SK-N-SH (cell line): ENCODE measurements at regions not wholly inside any gene's neighbourhood (a gene's known extent, or its start where the extent isn't known, plus 50 kb on each side); places are given as distances from the start of the nearest gene placed in this dataset.

Experiments
- CTCF ChIA-PET: fragments of 300-600, 350-600 bp; formaldehyde crosslinking; extraction: SDS; loops from one replicate; lab custom pipeline; 2021; lab: Yijun Ruan, JAX
- POLR2A ChIA-PET: fragments of 350-600 bp; sonication (Branson Sonifier 250); formaldehyde crosslinking; extraction: SDS; loops from one replicate; lab custom pipeline; 2020; ENCODE audit warnings: antibody characterized with exemption, inconsistent platforms; lab: Yijun Ruan, JAX
- DNase-seq: peaks from one replicate; pipeline ENCODE4 v3.0.0; 2012
- H2AFZ ChIP-seq: fragments of 200-600 bp; sonication (generic); 2 replicates; pipeline ENCODE4 v1.8.1; 2016; ENCODE audit warnings: antibody characterized with exemption, mild to moderate bottlenecking, low read depth
- H3F3A ChIP-seq: fragments of 200-600 bp; sonication (generic); replicated peaks from 2 replicates; pipeline ENCODE3; 2016; ENCODE audit warnings: antibody characterized with exemption, mild to moderate bottlenecking; ENCODE audit not compliant: insufficient read depth
- H3K27ac ChIP-seq, 2 experiments: fragments of 200-500 bp in 1 of 2; fragments of 200-600 bp in 1 of 2; sonication (Bioruptor generic) in 1 of 2; sonication (generic), shearing (Covaris generic) in 1 of 2; 2 replicates each; pipeline versions ENCODE4 v1.5.1 to v1.6.1; 2014 to 2016; ENCODE audit warnings: low read depth in 2 of 2, inconsistent platforms in 1 of 2, low read length in 1 of 2, mild to moderate bottlenecking in 1 of 2, mixed read lengths in 1 of 2
- H3K27me3 ChIP-seq: fragments of 200-600 bp; sonication (generic), shearing (Covaris generic); 2 replicates; pipeline ENCODE4 v1.6.1; 2016; ENCODE audit warnings: mixed run types; ENCODE audit not compliant: insufficient read depth
- H3K36me3 ChIP-seq, 2 experiments: fragments of 200-500 bp in 1 of 2; fragments of 200-600 bp in 1 of 2; sonication (Bioruptor generic) in 1 of 2; sonication (generic) in 1 of 2; replicated peaks in 1 of 2; 2 replicates each; pipeline versions ENCODE3 to v1.5.1; 2014 to 2016; ENCODE audit warnings: low read length in 1 of 2, mild to moderate bottlenecking in 1 of 2; ENCODE audit not compliant: insufficient read depth in 2 of 2, control insufficient read depth in 1 of 2
- H3K4me1 ChIP-seq, 2 experiments: fragments of 200-500 bp in 1 of 2; fragments of 200-600 bp in 1 of 2; sonication (Bioruptor generic) in 1 of 2; sonication (generic), shearing (Covaris generic) in 1 of 2; 2 replicates each; pipeline versions ENCODE4 v1.5.1 to v1.6.1; 2014 to 2016; ENCODE audit warnings: low read depth in 1 of 2, low read length in 1 of 2, mixed run types in 1 of 2; ENCODE audit not compliant: insufficient read depth in 2 of 2, control insufficient read depth in 1 of 2
- H3K4me2 ChIP-seq: fragments of 200-600 bp; sonication (generic), shearing (Covaris generic); 2 replicates; pipeline ENCODE4 v1.6.1; 2017; ENCODE audit warnings: mixed run types
- H3K4me3 ChIP-seq, 2 experiments: fragments of 200-500 bp in 1 of 2; fragments of 200-600 bp in 1 of 2; sonication (Bioruptor generic) in 1 of 2; sonication (generic), shearing (Covaris generic) in 1 of 2; 2 replicates each; pipeline versions ENCODE4 v1.5.1 to v1.8.1; 2014 to 2016; ENCODE audit warnings: low read depth in 2 of 2, inconsistent platforms in 1 of 2, low read length in 1 of 2, mild to moderate bottlenecking in 1 of 2, mixed read lengths in 1 of 2, moderate library complexity in 1 of 2
- H3K79me2 ChIP-seq: fragments of 200-600 bp; sonication (generic); 2 replicates; pipeline ENCODE4 v1.8.1; 2017; ENCODE audit warnings: mild to moderate bottlenecking; ENCODE audit not compliant: insufficient read depth
- H3K9ac ChIP-seq: fragments of 200-600 bp; sonication (generic); 2 replicates; pipeline ENCODE4 v1.6.1; 2017; ENCODE audit warnings: mixed run types
- H3K9me2 ChIP-seq: fragments of 200-600 bp; sonication (generic); 2 replicates; pipeline ENCODE4 v1.6.1; 2017; ENCODE audit warnings: mixed run types
- H3K9me3 ChIP-seq: fragments of 200-600 bp; sonication (generic); 2 replicates; pipeline ENCODE4 v1.6.1; 2017; ENCODE audit warnings: mixed run types, mild to moderate bottlenecking, moderate library complexity
- H4K20me1 ChIP-seq: fragments of 200-600 bp; sonication (generic); 2 replicates; pipeline ENCODE4 v1.6.1; 2017; ENCODE audit warnings: mild to moderate bottlenecking, mixed run types; ENCODE audit not compliant: insufficient read depth
- CHD2 ChIP-seq: fragments of 150-350 bp; IDR thresholded peaks from 2 replicates; pipeline ENCODE4 v1.6.1; 2018; ENCODE audit warnings: low read length; ENCODE audit not compliant: partially characterized antibody
- ELF1 ChIP-seq: IDR thresholded peaks from 2 replicates; pipeline ENCODE4 v1.4.0; 2012
- EP300 ChIP-seq, 2 experiments: IDR thresholded peaks; 2 replicates each; pipeline versions ENCODE4 v1.4.0 to v1.6.1; 2012; ENCODE audit warnings: borderline replicate concordance in 1 of 2, low read depth in 1 of 2, low read length in 1 of 2
- EZH2phosphoT487 ChIP-seq: fragments of 200-600 bp; sonication (generic); IDR thresholded peaks from 2 replicates; pipeline ENCODE4 v1.6.1; 2017; ENCODE audit warnings: low read depth, mixed run types, mild to moderate bottlenecking, antibody characterized with exemption, moderate library complexity, borderline replicate concordance
- FOSL2 ChIP-seq: IDR thresholded peaks from 2 replicates; pipeline ENCODE4 v1.4.0; 2012; ENCODE audit warnings: low read depth, mild to moderate bottlenecking, moderate library complexity, borderline replicate concordance
- FOXJ3 ChIP-seq: sonication (generic); formaldehyde crosslinking; IDR thresholded peaks from 2 replicates; pipeline ENCODE4 v1.5.1; 2020; ENCODE audit warnings: mild to moderate bottlenecking, missing genetic modification reagents
- GATA2 ChIP-seq: sonication (generic); formaldehyde crosslinking; IDR thresholded peaks from 2 replicates; pipeline ENCODE4 v1.5.0; 2020; ENCODE audit warnings: mild to moderate bottlenecking, missing genetic modification reagents
- MXI1 ChIP-seq: IDR thresholded peaks from 2 replicates; pipeline ENCODE4 v1.6.1; 2012; ENCODE audit warnings: mild to moderate bottlenecking, low read depth, low read length, improper control_type of control experiment
- NFIC ChIP-seq: IDR thresholded peaks from 2 replicates; pipeline ENCODE4 v1.4.0; 2012; ENCODE audit warnings: borderline replicate concordance
- NRF1 ChIP-seq: IDR thresholded peaks from 2 replicates; pipeline ENCODE4 v1.6.1; 2012; ENCODE audit warnings: low read depth, mild to moderate bottlenecking, low read length
- POLR2AphosphoS5 ChIP-seq: IDR thresholded peaks from 2 replicates; pipeline ENCODE4 v1.6.1; 2012; ENCODE audit warnings: low read depth, low read length
- RAD21 ChIP-seq: IDR thresholded peaks from 2 replicates; pipeline ENCODE4 v1.6.1; 2012; ENCODE audit warnings: mild to moderate bottlenecking, low read length
- RFX5 ChIP-seq: IDR thresholded peaks from 2 replicates; pipeline ENCODE4 v1.6.1; 2012; ENCODE audit warnings: mild to moderate bottlenecking, improper control_type of control experiment, low read length
- RXRA ChIP-seq: IDR thresholded peaks from 2 replicates; pipeline ENCODE4 v1.4.0; 2012; ENCODE audit warnings: low read depth, mild to moderate bottlenecking, borderline replicate concordance
- TCF12 ChIP-seq: IDR thresholded peaks from 2 replicates; pipeline ENCODE4 v1.4.0; 2012
- YY1 ChIP-seq: IDR thresholded peaks from 2 replicates; pipeline ENCODE4 v1.4.0; 2012; ENCODE audit warnings: low read depth, mild to moderate bottlenecking
- WGBS: methylation state at CpG from one replicate; pipeline ENCODE4 v1.1.6; 2017; ENCODE audit warnings: low lambda C conversion rate; 5-methylcytosine and 5-hydroxymethylcytosine counted together
- TF ChIP-seq, protein P1 (sequence below): IDR thresholded peaks from 2 replicates; pipeline ENCODE4 v1.4.0; 2012; ENCODE audit warnings: low read depth, borderline replicate concordance
- TF ChIP-seq, protein P2 (sequence below): fragments of 150-350 bp; IDR thresholded peaks from 2 replicates; pipeline ENCODE4 v1.6.1; 2017; ENCODE audit warnings: antibody characterized with exemption, low read length, low read depth, borderline replicate concordance
- TF ChIP-seq, protein P3 (sequence below): IDR thresholded peaks from 2 replicates; pipeline ENCODE4 v1.6.1; 2012; ENCODE audit warnings: mild to moderate bottlenecking, low read depth, low read length, moderate library complexity
- TF ChIP-seq, protein P4 (sequence below): fragments of 150-350 bp; IDR thresholded peaks from 2 replicates; pipeline ENCODE4 v1.6.1; 2016; ENCODE audit warnings: mild to moderate bottlenecking, low read depth, low read length

DNA sequence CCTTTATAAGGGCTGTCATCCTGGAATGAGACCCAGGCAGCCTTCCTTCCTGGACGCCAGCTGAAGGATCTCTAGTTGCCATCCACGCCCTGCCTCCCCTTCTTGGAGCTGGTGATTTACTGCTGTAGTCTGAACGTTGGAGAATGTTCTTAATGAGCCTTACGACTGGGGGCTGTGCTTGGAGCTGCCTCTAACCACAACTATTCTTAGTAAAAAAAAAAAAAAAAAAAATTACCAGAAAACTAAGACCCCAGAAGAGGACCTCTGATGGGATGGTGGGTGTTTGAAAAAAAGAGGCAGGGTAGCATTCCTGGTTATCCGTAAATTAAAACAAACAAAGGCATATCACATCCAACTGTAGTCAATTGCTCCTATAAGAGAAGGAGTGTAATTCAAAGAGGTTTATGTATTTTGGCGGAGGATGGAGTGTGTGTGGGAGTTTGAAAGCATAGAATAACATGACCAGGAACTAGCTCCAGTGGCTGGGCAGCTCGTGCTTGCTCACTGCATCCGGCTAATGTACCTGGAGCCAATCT lies 105.4 kb downstream of the QPCT start:
- H3K36me3 ChIP-seq, result no peaks in the 10 kb centered on the region
- H3K4me2 ChIP-seq, result no peak overlapping the region
- no peaks in the 10 kb centered on the region for H4K20me1 ChIP-seq
- no peak overlapping the region for H2AFZ ChIP-seq
- H3K9me2 ChIP-seq, result no peaks in the 10 kb centered on the region
- H3K9ac ChIP-seq, result no peak overlapping the region
- peaks cover 7% of the 10 kb centered on the region for H3F3A ChIP-seq
- 75% methylated on average over 8 of the region's 8 CpGs for WGBS
- no peaks in the 10 kb centered on the region for H3K27me3 ChIP-seq
- CTCF ChIA-PET, result interaction anchor here (1.0 to 2.2 kb wide), 6 partner anchors 8 to 66 kb away, joined by 3 to 7 read pairs (median 4); no protein-coding TSS in a partner anchor
- no peak for DNase-seq
- no peaks in the 10 kb centered on the region for H3K9me3 ChIP-seq
- TF ChIP-seq TCF12 (no peak), NRF1 (no peak), CHD2 (no peak), FOXJ3 (no peak), EP300 (IDR thresholded peaks at IDR 0.05; ENCODE audit: borderline replicate concordance in 1 of 2, low read depth in 1 of 2, low read length in 1 of 2) (no peak), MXI1 (no peak), NFIC (no peak), RXRA (no peak), POLR2AphosphoS5 (no peak), EZH2phosphoT487 (no peak)
- TF ChIP-seq, protein P1, sequence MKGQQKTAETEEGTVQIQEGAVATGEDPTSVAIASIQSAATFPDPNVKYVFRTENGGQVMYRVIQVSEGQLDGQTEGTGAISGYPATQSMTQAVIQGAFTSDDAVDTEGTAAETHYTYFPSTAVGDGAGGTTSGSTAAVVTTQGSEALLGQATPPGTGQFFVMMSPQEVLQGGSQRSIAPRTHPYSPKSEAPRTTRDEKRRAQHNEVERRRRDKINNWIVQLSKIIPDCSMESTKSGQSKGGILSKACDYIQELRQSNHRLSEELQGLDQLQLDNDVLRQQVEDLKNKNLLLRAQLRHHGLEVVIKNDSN, result no peak
- TF ChIP-seq, protein P2, sequence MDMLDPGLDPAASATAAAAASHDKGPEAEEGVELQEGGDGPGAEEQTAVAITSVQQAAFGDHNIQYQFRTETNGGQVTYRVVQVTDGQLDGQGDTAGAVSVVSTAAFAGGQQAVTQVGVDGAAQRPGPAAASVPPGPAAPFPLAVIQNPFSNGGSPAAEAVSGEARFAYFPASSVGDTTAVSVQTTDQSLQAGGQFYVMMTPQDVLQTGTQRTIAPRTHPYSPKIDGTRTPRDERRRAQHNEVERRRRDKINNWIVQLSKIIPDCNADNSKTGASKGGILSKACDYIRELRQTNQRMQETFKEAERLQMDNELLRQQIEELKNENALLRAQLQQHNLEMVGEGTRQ, result no peak
- TF ChIP-seq, all 33 proteins: peak for 0
- H3K4me3 ChIP-seq, result no peak overlapping the region
- H3K79me2 ChIP-seq, result no peaks in the 10 kb centered on the region
- no peak overlapping the region for H3K27ac ChIP-seq
- POLR2A ChIA-PET, result no interaction called here
- H3K4me1 ChIP-seq, result peaks cover 0 to 2% of the 10 kb centered on the region in 2 experiments; a peak in 2 of 4 replicates

DNA sequence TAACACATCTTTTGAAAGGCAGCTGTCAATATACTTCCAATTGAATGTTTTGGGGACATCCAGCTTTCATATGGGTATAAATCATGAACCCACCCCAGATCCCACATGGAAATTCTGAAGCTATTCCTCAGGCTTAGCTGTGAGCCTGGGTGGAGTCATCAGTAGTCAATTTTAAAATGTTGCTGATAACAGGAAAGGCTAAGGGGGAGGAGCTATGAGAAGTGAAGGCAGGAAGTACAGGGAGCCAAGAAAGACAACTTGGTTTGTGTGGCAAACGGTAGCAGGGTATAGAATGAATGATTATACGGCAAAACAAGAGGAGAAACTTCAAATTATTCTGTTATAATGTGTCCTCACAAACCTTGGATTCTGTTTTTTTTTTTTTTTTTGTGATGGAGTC lies 108.6 kb downstream of the QPCT start:
- Histone ChIP-seq H3K4me1 (peaks cover 2 to 9% of the 10 kb centered on the region in 2 experiments; a peak in 3 of 4 replicates), H3K79me2 (no peaks in the 10 kb centered on the region), H3K36me3 (no peaks in the 10 kb centered on the region), H3K9me3 (no peaks in the 10 kb centered on the region), H2AFZ (no peak overlapping the region), H3K27ac (no peak overlapping the region), H3K27me3 (no peaks in the 10 kb centered on the region), H4K20me1 (no peaks in the 10 kb centered on the region), H3K9ac (no peak overlapping the region), H3K4me2 (no peak overlapping the region), H3K4me3 (no peak overlapping the region), H3F3A (peaks cover 7% of the 10 kb centered on the region), H3K9me2 (no peaks in the 10 kb centered on the region)
- 83% methylated on average over 2 of the region's 2 CpGs for WGBS
- ChIA-PET CTCF (interaction anchor here (1.0 kb wide), 1 partner anchor 38 kb away, joined by 3 read pairs; no protein-coding TSS in a partner anchor), POLR2A (no interaction called here)
- DNase-seq, result no peak
- TF ChIP-seq FOSL2 (no peak), EP300 (IDR thresholded peaks at IDR 0.05; ENCODE audit: borderline replicate concordance in 1 of 2, low read depth in 1 of 2, low read length in 1 of 2) (no peak), ELF1 (no peak), YY1 (no peak), NRF1 (no peak), NFIC (no peak), RFX5 (no peak), RAD21 (no peak), TCF12 (no peak), GATA2 (CRISPR knock-in tag) (no peak)
- TF ChIP-seq, protein P3, sequence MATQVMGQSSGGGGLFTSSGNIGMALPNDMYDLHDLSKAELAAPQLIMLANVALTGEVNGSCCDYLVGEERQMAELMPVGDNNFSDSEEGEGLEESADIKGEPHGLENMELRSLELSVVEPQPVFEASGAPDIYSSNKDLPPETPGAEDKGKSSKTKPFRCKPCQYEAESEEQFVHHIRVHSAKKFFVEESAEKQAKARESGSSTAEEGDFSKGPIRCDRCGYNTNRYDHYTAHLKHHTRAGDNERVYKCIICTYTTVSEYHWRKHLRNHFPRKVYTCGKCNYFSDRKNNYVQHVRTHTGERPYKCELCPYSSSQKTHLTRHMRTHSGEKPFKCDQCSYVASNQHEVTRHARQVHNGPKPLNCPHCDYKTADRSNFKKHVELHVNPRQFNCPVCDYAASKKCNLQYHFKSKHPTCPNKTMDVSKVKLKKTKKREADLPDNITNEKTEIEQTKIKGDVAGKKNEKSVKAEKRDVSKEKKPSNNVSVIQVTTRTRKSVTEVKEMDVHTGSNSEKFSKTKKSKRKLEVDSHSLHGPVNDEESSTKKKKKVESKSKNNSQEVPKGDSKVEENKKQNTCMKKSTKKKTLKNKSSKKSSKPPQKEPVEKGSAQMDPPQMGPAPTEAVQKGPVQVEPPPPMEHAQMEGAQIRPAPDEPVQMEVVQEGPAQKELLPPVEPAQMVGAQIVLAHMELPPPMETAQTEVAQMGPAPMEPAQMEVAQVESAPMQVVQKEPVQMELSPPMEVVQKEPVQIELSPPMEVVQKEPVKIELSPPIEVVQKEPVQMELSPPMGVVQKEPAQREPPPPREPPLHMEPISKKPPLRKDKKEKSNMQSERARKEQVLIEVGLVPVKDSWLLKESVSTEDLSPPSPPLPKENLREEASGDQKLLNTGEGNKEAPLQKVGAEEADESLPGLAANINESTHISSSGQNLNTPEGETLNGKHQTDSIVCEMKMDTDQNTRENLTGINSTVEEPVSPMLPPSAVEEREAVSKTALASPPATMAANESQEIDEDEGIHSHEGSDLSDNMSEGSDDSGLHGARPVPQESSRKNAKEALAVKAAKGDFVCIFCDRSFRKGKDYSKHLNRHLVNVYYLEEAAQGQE, result no peak
- TF ChIP-seq, protein P4, sequence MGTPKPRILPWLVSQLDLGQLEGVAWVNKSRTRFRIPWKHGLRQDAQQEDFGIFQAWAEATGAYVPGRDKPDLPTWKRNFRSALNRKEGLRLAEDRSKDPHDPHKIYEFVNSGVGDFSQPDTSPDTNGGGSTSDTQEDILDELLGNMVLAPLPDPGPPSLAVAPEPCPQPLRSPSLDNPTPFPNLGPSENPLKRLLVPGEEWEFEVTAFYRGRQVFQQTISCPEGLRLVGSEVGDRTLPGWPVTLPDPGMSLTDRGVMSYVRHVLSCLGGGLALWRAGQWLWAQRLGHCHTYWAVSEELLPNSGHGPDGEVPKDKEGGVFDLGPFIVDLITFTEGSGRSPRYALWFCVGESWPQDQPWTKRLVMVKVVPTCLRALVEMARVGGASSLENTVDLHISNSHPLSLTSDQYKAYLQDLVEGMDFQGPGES, result no peak
